T-helper 2 cell treated with Interferon-gamma antibody and Interleukin-4, amounts not matched to agents 5 μg/mL and 100 μg/mL, for 36 hours (primary cell): ENCODE measurements at regions not wholly inside any gene's neighbourhood (a gene's known extent, or its start where the extent isn't known, plus 50 kb on each side); places are given as distances from the start of the nearest gene placed in this dataset.
"Not testable (repeated sequence)": the region's sequence is repeated elsewhere in the genome, so short reads cannot be mapped to it uniquely, and the experiment has no call there.

Experiments
- DNase-seq: peaks from one replicate; pipeline ENCODE4 v3.0.0; 2021; ENCODE audit warnings: low spot score
- H3K27ac Mint-ChIP-seq: one replicate; pipeline ENCODE4 v1.8.0; 2021; ENCODE audit warnings: mild to moderate bottlenecking, mixed read lengths
- H3K27me3 Mint-ChIP-seq: one replicate; pipeline ENCODE4 v1.8.0; 2021; ENCODE audit warnings: low read depth, mixed read lengths
- H3K36me3 Mint-ChIP-seq: one replicate; pipeline ENCODE4 v1.8.0; 2021; ENCODE audit warnings: low read depth, mixed read lengths
- H3K4me1 Mint-ChIP-seq: one replicate; pipeline ENCODE4 v1.8.0; 2021; ENCODE audit warnings: low read depth, mixed read lengths
- H3K4me3 Mint-ChIP-seq: one replicate; pipeline ENCODE4 v1.8.0; 2022; ENCODE audit warnings: mild to moderate bottlenecking, moderate library complexity, mixed read lengths
- H3K9me3 Mint-ChIP-seq: one replicate; pipeline ENCODE4 v1.8.0; 2021; ENCODE audit warnings: mixed read lengths

GRCh38 chr17:5896215-5896614 is 174.0 kb upstream of the WSCD1 start:
- no peak overlapping the region for H3K4me3 Mint-ChIP-seq
- H3K9me3 Mint-ChIP-seq = no peaks in the 10 kb centered on the region
- H3K27ac Mint-ChIP-seq = no peak overlapping the region
- no peaks in the 10 kb centered on the region for H3K36me3 Mint-ChIP-seq
- peaks cover 16% of the 10 kb centered on the region for H3K27me3 Mint-ChIP-seq
- H3K4me1 Mint-ChIP-seq = peaks cover 3% of the 10 kb centered on the region
- no peak for DNase-seq

DNA sequence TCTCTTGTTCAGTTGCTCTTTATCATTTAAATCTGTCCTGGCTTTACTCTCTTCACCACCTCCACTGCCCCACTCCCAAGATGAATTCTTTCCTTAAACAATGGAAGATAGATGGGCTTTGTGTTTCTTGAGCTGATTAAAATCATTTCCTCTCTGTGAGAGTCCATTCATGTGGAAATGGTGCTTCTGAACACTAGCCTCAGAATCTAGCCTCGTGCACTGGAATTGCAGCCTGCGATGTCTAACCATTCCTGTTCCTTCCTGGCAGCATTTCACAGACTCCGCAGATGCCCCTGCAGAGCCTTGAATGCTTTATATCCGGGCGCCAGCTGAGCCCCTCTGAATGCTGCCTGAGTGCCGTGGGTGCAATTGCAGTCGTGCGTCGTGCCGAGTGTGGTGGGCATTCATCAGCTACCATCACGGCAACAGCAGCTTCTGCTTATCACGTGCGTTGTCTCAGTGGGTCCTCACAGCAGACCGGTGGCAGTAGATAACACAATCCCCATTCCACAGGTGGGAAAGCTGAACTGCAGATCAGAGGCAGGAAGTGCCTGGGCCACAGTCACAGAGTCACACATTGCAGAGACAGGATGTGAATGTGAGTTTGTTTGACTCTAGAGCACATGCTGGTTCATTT is 172.8 kb upstream of the WSCD1 start:
- H3K36me3 Mint-ChIP-seq = no peaks in the 10 kb centered on the region
- peaks cover 14% of the 10 kb centered on the region for H3K27me3 Mint-ChIP-seq
- H3K9me3 Mint-ChIP-seq = no peaks in the 10 kb centered on the region
- DNase-seq = no peak
- no peak overlapping the region for H3K4me3 Mint-ChIP-seq
- H3K27ac Mint-ChIP-seq = no peak overlapping the region
- peaks cover 3% of the 10 kb centered on the region for H3K4me1 Mint-ChIP-seq

DNA sequence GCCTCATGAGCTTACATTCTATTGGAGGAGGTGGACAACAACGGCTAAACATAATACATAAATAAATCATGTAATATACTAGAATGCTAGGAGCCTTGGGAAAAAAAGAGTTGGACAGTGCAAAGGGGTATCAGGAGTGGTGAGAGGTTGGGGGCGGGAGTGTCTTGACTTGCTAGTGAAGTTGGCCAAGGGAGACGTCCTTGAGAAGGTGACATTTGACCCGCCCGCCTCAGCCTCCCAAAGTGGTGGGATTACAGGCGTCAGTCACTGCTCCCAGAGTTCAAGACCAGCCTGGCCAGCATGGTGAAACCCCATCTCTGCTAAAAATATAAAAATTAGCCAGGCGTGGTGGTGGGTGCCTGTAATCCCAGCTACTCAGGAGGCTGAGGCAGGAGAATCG is 172.2 kb upstream of the WSCD1 start:
- not testable (repeated sequence) for H3K4me3 Mint-ChIP-seq, DNase-seq, H3K9me3 Mint-ChIP-seq, H3K4me1 Mint-ChIP-seq, H3K27ac Mint-ChIP-seq, H3K27me3 Mint-ChIP-seq, H3K36me3 Mint-ChIP-seq

DNA sequence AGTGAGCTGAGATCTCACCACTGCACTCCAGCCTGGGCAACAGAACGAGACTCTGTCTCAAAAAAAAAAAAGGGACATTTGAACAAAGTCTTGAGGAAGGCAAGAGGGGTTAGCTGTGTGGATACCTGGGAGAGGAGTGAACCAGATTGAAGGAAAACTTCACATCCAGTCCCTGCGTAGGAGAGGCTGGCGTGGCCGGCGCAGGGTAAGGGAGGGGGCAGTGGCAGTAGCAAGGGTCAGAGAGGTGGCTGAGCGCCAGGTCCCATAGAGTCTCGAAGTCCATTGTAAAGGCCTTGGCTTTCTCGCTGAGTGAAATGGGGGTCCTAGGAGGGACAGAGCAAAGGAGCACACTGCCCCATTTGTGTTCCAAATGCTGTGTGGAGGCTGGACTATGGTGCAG is 171.8 kb upstream of the WSCD1 start:
- Mint-ChIP-seq H3K4me3 (no peak overlapping the region), H3K27ac (no peak overlapping the region)

GRCh38 chr17:5899496-5900195 is 170.5 kb upstream of the WSCD1 start:
- H3K27me3 Mint-ChIP-seq = peaks cover 2% of the 10 kb centered on the region
- no peaks in the 10 kb centered on the region for H3K36me3 Mint-ChIP-seq
- H3K4me3 Mint-ChIP-seq = no peak overlapping the region
- H3K9me3 Mint-ChIP-seq = no peaks in the 10 kb centered on the region
- no peak overlapping the region for H3K27ac Mint-ChIP-seq
- DNase-seq = no peak
- H3K4me1 Mint-ChIP-seq = peaks cover 3% of the 10 kb centered on the region

More for the DNA sequence above, 171.8 kb upstream of the WSCD1 start:
- Mint-ChIP-seq H3K4me1 (peaks cover 3% of the 10 kb centered on the region), H3K36me3 (no peaks in the 10 kb centered on the region), H3K27me3 (peaks cover 7% of the 10 kb centered on the region), H3K9me3 (no peaks in the 10 kb centered on the region)
- no peak for DNase-seq

DNA sequence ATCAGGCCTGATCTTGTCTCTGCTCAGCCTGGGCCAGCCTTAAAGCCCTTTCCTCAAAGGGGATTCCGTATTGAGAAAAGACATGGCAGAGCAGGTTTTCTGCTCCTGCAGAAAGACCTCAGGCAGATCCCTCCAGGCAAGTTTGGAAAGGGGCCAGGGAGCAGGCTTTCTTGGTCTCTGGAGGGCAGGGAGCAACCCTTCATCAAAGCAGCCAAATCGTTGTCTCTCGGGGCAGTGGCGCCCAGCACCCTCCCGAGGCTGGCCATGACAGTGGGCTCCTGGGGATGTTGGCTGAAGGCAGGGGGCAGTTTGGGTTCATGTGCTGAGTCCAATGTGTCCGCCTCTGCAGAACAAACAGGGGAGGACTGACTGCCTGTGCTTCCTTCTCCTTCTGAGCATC is 168.4 kb upstream of the WSCD1 start:
- no peak for DNase-seq
- Mint-ChIP-seq H3K27me3 (no peaks in the 10 kb centered on the region), H3K4me1 (peaks cover 3% of the 10 kb centered on the region), H3K4me3 (no peak overlapping the region), H3K27ac (no peak overlapping the region), H3K36me3 (no peaks in the 10 kb centered on the region), H3K9me3 (no peaks in the 10 kb centered on the region)

DNA sequence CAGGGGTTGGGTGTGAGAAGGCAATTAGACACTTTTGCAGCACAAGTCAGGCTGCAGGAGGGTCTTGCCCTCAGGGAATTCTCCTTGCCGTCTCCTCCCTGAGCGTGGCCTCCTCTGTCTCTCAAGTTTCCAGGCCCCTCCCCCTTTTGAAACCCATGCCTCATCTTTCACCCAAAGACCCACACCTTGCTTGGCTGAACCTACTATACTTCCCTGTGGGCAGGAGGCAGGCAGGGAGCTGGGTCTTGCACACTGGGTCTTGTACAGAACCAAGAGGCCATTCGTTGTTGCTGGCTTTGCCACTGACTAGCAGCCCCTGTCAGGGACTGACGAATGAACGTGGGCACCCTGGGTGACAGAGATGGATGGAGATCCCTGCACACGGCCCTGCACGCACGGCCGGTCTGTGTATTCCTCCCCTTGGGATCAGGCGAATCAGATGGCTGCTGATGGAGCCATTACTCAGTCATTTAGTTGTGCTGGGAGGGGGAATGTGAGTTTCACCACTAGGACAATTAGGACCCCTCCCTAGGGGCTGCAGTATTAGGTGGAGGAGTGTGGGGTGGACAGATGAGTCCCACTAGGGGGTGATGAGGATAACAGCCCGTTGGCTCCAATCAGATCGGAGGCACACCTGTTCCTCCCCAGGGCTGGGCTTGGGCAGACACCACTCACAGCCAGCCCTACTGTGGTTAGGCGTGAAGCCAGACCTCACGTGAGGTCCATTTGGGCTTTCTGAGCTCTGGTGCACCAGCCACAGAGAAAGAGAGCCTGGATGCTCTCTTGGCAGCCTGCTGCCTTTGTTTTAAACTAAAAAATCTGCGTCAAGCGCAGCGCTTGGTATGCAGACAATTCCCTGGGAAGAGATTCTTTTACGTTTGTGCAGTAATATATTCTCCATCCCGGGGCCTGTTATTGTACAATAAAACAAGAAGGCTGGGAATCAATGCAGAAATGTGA is 167.7 kb upstream of the WSCD1 start:
- Mint-ChIP-seq H3K27ac (no peak overlapping the region), H3K4me1 (peaks cover 3% of the 10 kb centered on the region), H3K27me3 (no peaks in the 10 kb centered on the region), H3K36me3 (no peaks in the 10 kb centered on the region), H3K4me3 (no peak overlapping the region), H3K9me3 (no peaks in the 10 kb centered on the region)
- DNase-seq = no peak

DNA sequence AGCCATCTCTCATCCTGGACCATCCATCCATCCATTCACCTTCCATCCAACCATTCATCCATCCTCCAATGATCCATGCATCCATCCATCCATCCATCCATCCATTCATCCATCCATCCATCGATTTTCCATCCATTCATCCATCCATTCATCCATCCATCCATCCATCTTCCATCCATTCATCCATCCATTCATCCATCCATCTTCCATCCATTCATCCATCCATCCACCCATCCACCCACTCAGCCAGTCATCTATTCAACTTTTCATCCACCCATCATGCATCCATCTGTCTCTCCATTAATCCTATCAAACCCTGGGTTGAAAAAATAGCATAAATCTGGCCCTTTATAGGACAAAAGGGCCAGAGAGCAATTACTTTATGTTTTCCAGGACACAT is 158.3 kb upstream of the WSCD1 start:
- DNase-seq = no peak
- H3K4me3 Mint-ChIP-seq = no peak overlapping the region
- H3K27me3 Mint-ChIP-seq = no peaks in the 10 kb centered on the region

DNA sequence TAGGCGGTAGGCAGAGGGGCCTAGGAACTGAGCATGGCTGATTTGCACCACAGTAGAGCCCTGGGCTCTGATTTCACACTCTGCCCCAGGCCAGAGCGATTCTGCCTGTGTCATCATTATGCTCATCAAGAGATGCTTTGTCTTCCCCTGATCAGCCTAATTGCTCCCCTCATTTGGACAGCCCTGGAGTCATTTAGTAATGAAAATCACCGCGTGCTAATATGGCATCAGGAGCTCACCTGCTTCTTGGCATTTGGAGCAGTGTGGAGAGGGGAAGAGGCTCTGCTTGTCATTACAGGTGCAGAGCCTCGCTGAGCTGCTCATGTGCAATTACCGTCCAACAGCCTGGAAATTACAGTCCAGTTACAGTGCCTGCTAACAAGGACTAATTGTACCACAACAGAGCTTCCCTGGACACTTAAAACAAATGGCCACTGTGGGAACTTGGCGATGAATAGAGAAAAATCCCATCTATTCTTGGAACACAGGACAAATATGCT is 157.1 kb upstream of the WSCD1 start:
- DNase-seq = no peak
- Mint-ChIP-seq H3K4me1 (no peaks in the 10 kb centered on the region), H3K27me3 (no peaks in the 10 kb centered on the region), H3K4me3 (no peak overlapping the region), H3K27ac (no peak overlapping the region), H3K36me3 (no peaks in the 10 kb centered on the region), H3K9me3 (no peaks in the 10 kb centered on the region)

More for the DNA sequence above, 158.3 kb upstream of the WSCD1 start:
- H3K9me3 Mint-ChIP-seq = no peaks in the 10 kb centered on the region
- no peaks in the 10 kb centered on the region for H3K4me1 Mint-ChIP-seq
- H3K27ac Mint-ChIP-seq = no peak overlapping the region
- H3K36me3 Mint-ChIP-seq = no peaks in the 10 kb centered on the region

DNA sequence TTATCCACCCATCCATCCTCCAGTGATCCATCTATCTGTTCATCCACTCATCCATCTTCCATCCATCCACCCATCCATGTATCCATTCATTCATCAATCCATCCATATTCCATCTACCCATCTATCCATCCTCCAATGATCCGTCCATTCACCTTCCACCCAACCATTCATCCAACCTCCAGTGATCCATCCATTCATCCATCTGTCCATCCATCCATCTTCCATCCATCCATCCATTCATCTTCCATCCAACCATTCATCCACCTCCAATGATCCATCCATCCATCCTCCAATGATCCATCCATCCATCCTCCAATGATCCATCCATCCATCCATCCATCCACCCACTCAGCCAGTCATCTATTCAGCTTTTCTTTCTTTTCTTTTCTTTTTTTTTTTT is 156.5 kb upstream of the WSCD1 start:
- no peak overlapping the region for H3K4me3 Mint-ChIP-seq
- no peak for DNase-seq
- no peaks in the 10 kb centered on the region for H3K36me3 Mint-ChIP-seq
- H3K27ac Mint-ChIP-seq = no peak overlapping the region
- no peaks in the 10 kb centered on the region for H3K27me3 Mint-ChIP-seq
- H3K9me3 Mint-ChIP-seq = no peaks in the 10 kb centered on the region
- no peaks in the 10 kb centered on the region for H3K4me1 Mint-ChIP-seq

DNA sequence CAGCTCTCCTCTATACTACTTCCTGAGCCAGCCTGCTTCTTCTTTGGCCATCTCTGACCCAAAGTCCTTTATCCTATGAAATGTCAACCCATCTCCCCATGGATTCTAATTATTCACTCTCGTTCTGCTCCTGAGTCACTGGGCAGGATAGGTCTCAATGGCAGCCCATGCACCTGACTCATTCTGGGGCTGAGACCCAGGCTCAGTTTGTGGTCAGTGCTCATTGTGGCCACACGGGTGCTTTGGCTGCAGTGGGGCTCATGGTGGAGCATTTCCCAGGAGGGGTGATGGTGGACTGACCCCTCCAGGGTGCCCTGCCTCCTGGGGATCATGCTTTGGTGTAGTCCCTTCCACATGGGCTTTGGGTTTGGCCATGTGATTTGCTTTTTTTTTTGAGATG is 154.8 kb upstream of the WSCD1 start:
- Mint-ChIP-seq H3K4me1 (no peaks in the 10 kb centered on the region), H3K27ac (no peak overlapping the region), H3K27me3 (no peaks in the 10 kb centered on the region), H3K9me3 (no peaks in the 10 kb centered on the region), H3K4me3 (no peak overlapping the region), H3K36me3 (no peaks in the 10 kb centered on the region)
- no peak for DNase-seq

DNA sequence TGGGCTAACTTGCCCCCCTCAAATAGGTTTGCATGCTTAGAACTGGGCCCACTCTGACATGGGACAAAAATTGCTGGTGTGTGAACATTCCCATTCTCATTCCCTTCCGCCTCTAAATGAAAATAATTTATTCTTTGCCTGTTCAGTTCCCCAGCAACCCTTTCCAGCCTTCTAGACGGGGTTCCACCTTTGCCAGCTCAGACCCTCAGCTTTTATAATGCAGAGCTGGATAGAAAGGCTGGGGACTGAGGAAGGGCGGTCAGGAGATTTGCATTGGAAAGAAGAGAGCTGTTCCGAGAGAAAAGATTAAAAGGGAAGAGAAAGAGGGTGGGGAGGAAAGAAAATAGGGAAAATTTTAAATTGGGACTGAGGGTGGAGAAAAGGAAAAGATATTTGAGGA is 151.1 kb upstream of the WSCD1 start:
- DNase-seq = no peak
- no peak overlapping the region for H3K4me3 Mint-ChIP-seq
- H3K27ac Mint-ChIP-seq = no peak overlapping the region
- no peaks in the 10 kb centered on the region for H3K27me3 Mint-ChIP-seq
- H3K4me1 Mint-ChIP-seq = no peaks in the 10 kb centered on the region
- H3K9me3 Mint-ChIP-seq = no peaks in the 10 kb centered on the region
- H3K36me3 Mint-ChIP-seq = no peaks in the 10 kb centered on the region

GRCh38 chr17:5921512-5922282 is 148.5 kb upstream of the WSCD1 start:
- Mint-ChIP-seq H3K36me3 (no peaks in the 10 kb centered on the region), H3K9me3 (no peaks in the 10 kb centered on the region), H3K4me1 (no peaks in the 10 kb centered on the region), H3K27me3 (no peaks in the 10 kb centered on the region), H3K4me3 (no peak overlapping the region), H3K27ac (no peak overlapping the region)
- DNase-seq = no peak
